Esophagus squamous epithelium (tissue), 4 donors: ENCODE measurements at regions not wholly inside any gene's neighbourhood (a gene's known extent, or its start where the extent isn't known, plus 50 kb on each side); places are given as distances from the start of the nearest gene placed in this dataset.
"Not testable (repeated sequence)": the region's sequence is repeated elsewhere in the genome, so short reads cannot be mapped to it uniquely, and the experiment has no call there.

Experiments
- POLR2A ChIP-seq, 4 donors: fragments of 450-650 bp; IDR thresholded peaks; one replicate each; pipeline ENCODE4 v1.6.1; 2017; ENCODE audit warnings: antibody characterized with exemption in 4 of 4, mild to moderate bottlenecking in 4 of 4, moderate library complexity in 3 of 4
- TF ChIP-seq, protein P1 (sequence below), 6 experiments: fragments of 450-650 bp in 4 of 6; fragments of 200-600 bp in 2 of 6; sonication (generic) in 2 of 6; IDR thresholded peaks; one replicate each; pipeline ENCODE4 v1.5.1; 2016 to 2019; ENCODE audit warnings: antibody characterized with exemption in 6 of 6, mild to moderate bottlenecking in 4 of 6, moderate library complexity in 4 of 6

DNA sequence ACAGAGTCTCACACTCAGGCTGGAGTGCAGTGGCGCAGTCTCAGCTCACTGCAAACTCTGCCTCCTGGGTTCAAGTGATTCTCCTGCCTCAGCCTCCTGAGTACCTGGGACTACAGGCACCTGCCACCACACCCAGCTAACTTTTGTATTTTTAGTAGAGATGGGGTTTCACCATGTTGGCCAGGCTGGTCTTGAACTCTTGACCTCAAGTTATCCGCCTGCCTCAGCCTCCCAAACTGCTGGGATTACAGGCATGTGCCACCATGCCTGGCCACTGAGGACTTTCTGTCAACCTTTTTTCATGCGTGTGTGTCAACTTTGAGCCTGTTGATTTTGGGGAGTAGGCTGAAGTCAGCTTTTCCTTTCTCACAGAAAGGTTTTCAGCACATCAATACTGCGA, 75.5 kb downstream of the ACKR3 start:
- not testable (repeated sequence) for TF ChIP-seq POLR2A (IDR thresholded peaks at IDR 0.05)
- TF ChIP-seq, protein P1, sequence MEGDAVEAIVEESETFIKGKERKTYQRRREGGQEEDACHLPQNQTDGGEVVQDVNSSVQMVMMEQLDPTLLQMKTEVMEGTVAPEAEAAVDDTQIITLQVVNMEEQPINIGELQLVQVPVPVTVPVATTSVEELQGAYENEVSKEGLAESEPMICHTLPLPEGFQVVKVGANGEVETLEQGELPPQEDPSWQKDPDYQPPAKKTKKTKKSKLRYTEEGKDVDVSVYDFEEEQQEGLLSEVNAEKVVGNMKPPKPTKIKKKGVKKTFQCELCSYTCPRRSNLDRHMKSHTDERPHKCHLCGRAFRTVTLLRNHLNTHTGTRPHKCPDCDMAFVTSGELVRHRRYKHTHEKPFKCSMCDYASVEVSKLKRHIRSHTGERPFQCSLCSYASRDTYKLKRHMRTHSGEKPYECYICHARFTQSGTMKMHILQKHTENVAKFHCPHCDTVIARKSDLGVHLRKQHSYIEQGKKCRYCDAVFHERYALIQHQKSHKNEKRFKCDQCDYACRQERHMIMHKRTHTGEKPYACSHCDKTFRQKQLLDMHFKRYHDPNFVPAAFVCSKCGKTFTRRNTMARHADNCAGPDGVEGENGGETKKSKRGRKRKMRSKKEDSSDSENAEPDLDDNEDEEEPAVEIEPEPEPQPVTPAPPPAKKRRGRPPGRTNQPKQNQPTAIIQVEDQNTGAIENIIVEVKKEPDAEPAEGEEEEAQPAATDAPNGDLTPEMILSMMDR (IDR thresholded peaks at IDR 0.05), result not testable (repeated sequence)
